Neural cell (in vitro differentiated cells): ENCODE measurements at regions not wholly inside any gene's neighbourhood (a gene's known extent, or its start where the extent isn't known, plus 50 kb on each side); places are given as distances from the start of the nearest gene placed in this dataset.

Experiments used
- H2AFZ ChIP-seq: fragments of 200-600, 300-800 bp; sonication (generic), shearing (Covaris generic); 2 replicates; pipeline ENCODE4 v1.6.0; 2014; ENCODE audit warnings: low read depth, mild to moderate bottlenecking, antibody characterized with exemption, low read length, moderate library complexity
- H3F3A ChIP-seq: fragments of 200-600 bp; shearing (Covaris generic); 2 replicates; pipeline ENCODE4 v1.6.1; 2016; ENCODE audit warnings: mild to moderate bottlenecking, moderate library complexity, mixed read lengths, antibody characterized with exemption, low read length; ENCODE audit not compliant: insufficient read depth, poor library complexity, severe bottlenecking
- H3K27ac ChIP-seq: fragments of 200-600, 300-800 bp; sonication (generic), shearing (Covaris generic); 2 replicates; pipeline ENCODE4 v1.5.1; 2014; ENCODE audit warnings: mild to moderate bottlenecking, low read length, moderate library complexity
- H3K27me3 ChIP-seq: fragments of 300-800, 200-600 bp; sonication (generic), shearing (Covaris generic); 2 replicates; pipeline ENCODE4 v1.6.0; 2014; ENCODE audit warnings: mild to moderate bottlenecking, low read depth, low read length, moderate library complexity; ENCODE audit not compliant: insufficient read depth
- H3K36me3 ChIP-seq: fragments of 300-800, 200-600 bp; sonication (generic), shearing (Covaris generic); 2 replicates; pipeline ENCODE4 v1.5.1; 2014; ENCODE audit warnings: mild to moderate bottlenecking, antibody characterized with exemption, low read length, moderate library complexity; ENCODE audit not compliant: insufficient read depth
- H3K4me2 ChIP-seq: fragments of 300-800, 200-600 bp; sonication (generic), shearing (Covaris generic); 2 replicates; pipeline ENCODE4 v1.6.0; 2014; ENCODE audit warnings: mild to moderate bottlenecking, low read length
- H3K4me3 ChIP-seq: fragments of 300-800, 200-600 bp; sonication (generic), shearing (Covaris generic); 2 replicates; pipeline ENCODE4 v1.5.1; 2014; ENCODE audit warnings: mild to moderate bottlenecking, low read length, moderate library complexity
- H3K79me2 ChIP-seq: fragments of 200-600 bp; shearing (Covaris generic); replicated peaks from 2 replicates; pipeline ENCODE4 v1.6.0; 2014; ENCODE audit warnings: mild to moderate bottlenecking, low read length, moderate library complexity; ENCODE audit not compliant: insufficient read depth
- H3K9ac ChIP-seq: fragments of 300-800, 200-600 bp; sonication (generic), shearing (Covaris generic); 2 replicates; pipeline ENCODE4 v1.6.1; 2016; ENCODE audit warnings: mild to moderate bottlenecking, low read length, mixed read lengths
- H3K9me2 ChIP-seq: fragments of 200-600 bp; shearing (Covaris generic); 2 replicates; pipeline ENCODE4 v1.6.1; 2016; ENCODE audit warnings: mild to moderate bottlenecking, low read length, mixed read lengths; ENCODE audit not compliant: insufficient read depth
- H3K9me3 ChIP-seq: fragments of 200-600, 300-800 bp; sonication (generic), shearing (Covaris generic); 2 replicates; pipeline ENCODE4 v1.6.1; 2016; ENCODE audit warnings: mild to moderate bottlenecking, mixed run types, low read length, moderate library complexity, mixed read lengths
- H4K20me1 ChIP-seq: fragments of 200-600 bp; shearing (Covaris generic); 2 replicates; pipeline ENCODE4 v1.6.1; 2016; ENCODE audit warnings: mild to moderate bottlenecking, mixed run types; ENCODE audit not compliant: insufficient read depth
- EP300 ChIP-seq: fragments of 450-650 bp; conservative IDR thresholded peaks from 2 replicates; pipeline ENCODE4 v1.6.1; 2014; ENCODE audit warnings: antibody characterized with exemption, mild to moderate bottlenecking, moderate library complexity; ENCODE audit not compliant: poor library complexity, severe bottlenecking
- EZH2 ChIP-seq: fragments of 200-600, 300-800 bp; shearing (Covaris generic), sonication (generic); IDR thresholded peaks from 2 replicates; pipeline ENCODE4 v1.6.1; 2014; ENCODE audit warnings: antibody characterized with exemption, low read length, borderline replicate concordance, mild to moderate bottlenecking; ENCODE audit not compliant: insufficient read depth, poor library complexity, severe bottlenecking
- MXI1 ChIP-seq: fragments of 450-650 bp; conservative IDR thresholded peaks from 2 replicates; pipeline ENCODE4 v1.6.1; 2014; ENCODE audit warnings: antibody characterized with exemption, mild to moderate bottlenecking; ENCODE audit not compliant: poor library complexity, severe bottlenecking
- POLR2AphosphoS5 ChIP-seq: IDR thresholded peaks from 2 replicates; pipeline ENCODE4 v1.6.1; 2012
- RAD21 ChIP-seq: fragments of 450-650 bp; conservative IDR thresholded peaks from 2 replicates; pipeline ENCODE4 v1.6.1; 2014; ENCODE audit warnings: antibody characterized with exemption, mild to moderate bottlenecking, moderate library complexity
- SMC3 ChIP-seq: fragments of 450-650 bp; conservative IDR thresholded peaks from 2 replicates; pipeline ENCODE4 v1.6.1; 2014; ENCODE audit warnings: antibody characterized with exemption, mild to moderate bottlenecking, moderate library complexity; ENCODE audit not compliant: poor library complexity
- TAF1 ChIP-seq: IDR thresholded peaks from 2 replicates; pipeline ENCODE4 v1.6.1; 2012; ENCODE audit warnings: low read depth
- TF ChIP-seq, protein P1 (sequence below): fragments of 450-650 bp; IDR thresholded peaks from 2 replicates; pipeline ENCODE4 v1.5.1; 2014; ENCODE audit warnings: antibody characterized with exemption, mild to moderate bottlenecking, moderate library complexity; ENCODE audit not compliant: poor library complexity, severe bottlenecking
- TF ChIP-seq, protein P2 (sequence below): IDR thresholded peaks from 2 replicates; pipeline ENCODE4 v1.6.1; 2012; ENCODE audit warnings: borderline replicate concordance

DNA sequence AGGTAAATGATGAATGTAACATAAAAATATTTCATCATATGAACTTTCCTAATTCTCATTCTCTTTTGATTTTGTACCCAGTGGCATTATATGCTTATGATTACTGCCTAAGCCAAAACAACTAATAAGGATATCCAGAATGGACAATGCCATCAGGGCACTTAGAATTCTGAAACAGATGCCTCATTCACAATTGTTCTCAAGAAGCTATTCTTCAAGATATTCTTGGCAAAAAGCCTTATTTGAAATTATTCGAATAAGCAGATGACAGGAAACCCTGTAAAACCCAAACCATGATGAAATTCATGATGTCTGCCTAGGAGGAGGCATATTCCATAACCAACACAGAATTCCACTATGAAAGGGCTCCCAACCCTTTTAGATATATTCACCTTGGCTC, 353.2 kb upstream of the TRIB2 start:
- Histone ChIP-seq H3K9ac (no peak overlapping the region), H3K9me2 (no peaks in the 10 kb centered on the region), H3K4me3 (no peak overlapping the region), H2AFZ (no peak overlapping the region), H4K20me1 (no peaks in the 10 kb centered on the region), H3F3A (no peaks in the 10 kb centered on the region), H3K4me2 (no peak overlapping the region), H3K27ac (no peak overlapping the region), H3K79me2 (no peaks in the 10 kb centered on the region), H3K27me3 (no peaks in the 10 kb centered on the region), H3K36me3 (no peaks in the 10 kb centered on the region), H3K9me3 (no peaks in the 10 kb centered on the region)
- no peak for TF ChIP-seq RAD21
- TF ChIP-seq, protein P1, sequence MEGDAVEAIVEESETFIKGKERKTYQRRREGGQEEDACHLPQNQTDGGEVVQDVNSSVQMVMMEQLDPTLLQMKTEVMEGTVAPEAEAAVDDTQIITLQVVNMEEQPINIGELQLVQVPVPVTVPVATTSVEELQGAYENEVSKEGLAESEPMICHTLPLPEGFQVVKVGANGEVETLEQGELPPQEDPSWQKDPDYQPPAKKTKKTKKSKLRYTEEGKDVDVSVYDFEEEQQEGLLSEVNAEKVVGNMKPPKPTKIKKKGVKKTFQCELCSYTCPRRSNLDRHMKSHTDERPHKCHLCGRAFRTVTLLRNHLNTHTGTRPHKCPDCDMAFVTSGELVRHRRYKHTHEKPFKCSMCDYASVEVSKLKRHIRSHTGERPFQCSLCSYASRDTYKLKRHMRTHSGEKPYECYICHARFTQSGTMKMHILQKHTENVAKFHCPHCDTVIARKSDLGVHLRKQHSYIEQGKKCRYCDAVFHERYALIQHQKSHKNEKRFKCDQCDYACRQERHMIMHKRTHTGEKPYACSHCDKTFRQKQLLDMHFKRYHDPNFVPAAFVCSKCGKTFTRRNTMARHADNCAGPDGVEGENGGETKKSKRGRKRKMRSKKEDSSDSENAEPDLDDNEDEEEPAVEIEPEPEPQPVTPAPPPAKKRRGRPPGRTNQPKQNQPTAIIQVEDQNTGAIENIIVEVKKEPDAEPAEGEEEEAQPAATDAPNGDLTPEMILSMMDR: no peak
- no peak for TF ChIP-seq EP300
- TF ChIP-seq SMC3: no peak
- TF ChIP-seq POLR2AphosphoS5: no peak
- no peak for TF ChIP-seq TAF1
- no peak for TF ChIP-seq MXI1
- TF ChIP-seq, protein P2, sequence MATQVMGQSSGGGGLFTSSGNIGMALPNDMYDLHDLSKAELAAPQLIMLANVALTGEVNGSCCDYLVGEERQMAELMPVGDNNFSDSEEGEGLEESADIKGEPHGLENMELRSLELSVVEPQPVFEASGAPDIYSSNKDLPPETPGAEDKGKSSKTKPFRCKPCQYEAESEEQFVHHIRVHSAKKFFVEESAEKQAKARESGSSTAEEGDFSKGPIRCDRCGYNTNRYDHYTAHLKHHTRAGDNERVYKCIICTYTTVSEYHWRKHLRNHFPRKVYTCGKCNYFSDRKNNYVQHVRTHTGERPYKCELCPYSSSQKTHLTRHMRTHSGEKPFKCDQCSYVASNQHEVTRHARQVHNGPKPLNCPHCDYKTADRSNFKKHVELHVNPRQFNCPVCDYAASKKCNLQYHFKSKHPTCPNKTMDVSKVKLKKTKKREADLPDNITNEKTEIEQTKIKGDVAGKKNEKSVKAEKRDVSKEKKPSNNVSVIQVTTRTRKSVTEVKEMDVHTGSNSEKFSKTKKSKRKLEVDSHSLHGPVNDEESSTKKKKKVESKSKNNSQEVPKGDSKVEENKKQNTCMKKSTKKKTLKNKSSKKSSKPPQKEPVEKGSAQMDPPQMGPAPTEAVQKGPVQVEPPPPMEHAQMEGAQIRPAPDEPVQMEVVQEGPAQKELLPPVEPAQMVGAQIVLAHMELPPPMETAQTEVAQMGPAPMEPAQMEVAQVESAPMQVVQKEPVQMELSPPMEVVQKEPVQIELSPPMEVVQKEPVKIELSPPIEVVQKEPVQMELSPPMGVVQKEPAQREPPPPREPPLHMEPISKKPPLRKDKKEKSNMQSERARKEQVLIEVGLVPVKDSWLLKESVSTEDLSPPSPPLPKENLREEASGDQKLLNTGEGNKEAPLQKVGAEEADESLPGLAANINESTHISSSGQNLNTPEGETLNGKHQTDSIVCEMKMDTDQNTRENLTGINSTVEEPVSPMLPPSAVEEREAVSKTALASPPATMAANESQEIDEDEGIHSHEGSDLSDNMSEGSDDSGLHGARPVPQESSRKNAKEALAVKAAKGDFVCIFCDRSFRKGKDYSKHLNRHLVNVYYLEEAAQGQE: no peak
- no peak for TF ChIP-seq EZH2

DNA sequence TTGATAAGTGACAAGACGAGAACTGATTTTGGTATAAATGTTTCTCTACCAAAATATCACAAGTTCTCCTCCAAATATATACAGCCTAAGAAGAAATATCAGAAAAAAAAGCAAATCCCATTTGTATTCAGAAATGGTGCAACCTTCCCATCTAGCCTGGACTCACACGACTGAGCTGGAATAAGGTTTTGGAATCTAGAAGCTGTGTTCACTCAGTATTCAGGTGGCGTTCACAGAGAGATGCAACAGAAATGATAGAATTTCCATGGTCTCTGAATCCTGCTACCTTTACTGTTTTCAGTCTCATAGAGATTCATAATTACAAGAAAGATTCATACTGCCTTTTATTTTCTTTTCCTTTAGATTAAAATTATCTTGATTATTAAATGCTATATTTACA, 347.2 kb upstream of the TRIB2 start:
- no peak overlapping the region for H3K27ac ChIP-seq
- no peak overlapping the region for H3K4me3 ChIP-seq
- no peaks in the 10 kb centered on the region for H3K9me3 ChIP-seq
- H3F3A ChIP-seq: no peaks in the 10 kb centered on the region
- H3K79me2 ChIP-seq: no peaks in the 10 kb centered on the region
- H3K9ac ChIP-seq: no peak overlapping the region
- H3K4me2 ChIP-seq: no peak overlapping the region
- no peak for TF ChIP-seq SMC3
- TF ChIP-seq EP300: no peak
- H3K9me2 ChIP-seq: no peaks in the 10 kb centered on the region
- H2AFZ ChIP-seq: no peak overlapping the region
- no peaks in the 10 kb centered on the region for H3K27me3 ChIP-seq
- H4K20me1 ChIP-seq: no peaks in the 10 kb centered on the region
- H3K36me3 ChIP-seq: no peaks in the 10 kb centered on the region

DNA sequence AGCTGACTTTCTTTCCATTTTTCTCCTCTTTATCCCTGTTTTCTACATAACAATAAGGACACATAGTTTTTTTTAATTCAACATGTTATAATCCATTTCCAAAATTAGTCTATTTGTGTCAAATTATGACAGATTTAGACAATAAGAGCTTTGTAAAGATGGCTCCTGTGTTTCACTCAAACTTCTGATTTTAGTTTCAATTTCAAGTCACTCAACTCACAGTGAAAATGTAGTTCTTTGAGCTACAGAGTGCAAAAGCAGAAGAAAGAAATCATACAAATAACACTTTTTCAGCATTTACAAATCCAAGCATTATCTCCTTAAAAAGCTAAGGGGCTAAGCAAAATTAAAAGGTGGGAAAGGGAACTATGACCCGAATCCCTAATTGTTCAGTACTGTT, 340.7 kb upstream of the TRIB2 start:
- Histone ChIP-seq H3K9me3 (no peaks in the 10 kb centered on the region), H3K27me3 (no peaks in the 10 kb centered on the region), H3K36me3 (no peaks in the 10 kb centered on the region), H3K79me2 (no peaks in the 10 kb centered on the region), H3K27ac (no peak overlapping the region), H3K4me3 (no peak overlapping the region), H3K4me2 (no peak overlapping the region), H3F3A (no peaks in the 10 kb centered on the region), H4K20me1 (no peaks in the 10 kb centered on the region), H2AFZ (no peak overlapping the region), H3K9ac (no peak overlapping the region), H3K9me2 (no peaks in the 10 kb centered on the region)
- no peak for TF ChIP-seq MXI1
- no peak for TF ChIP-seq EZH2
- TF ChIP-seq, protein P1: no peak
- no peak for TF ChIP-seq TAF1
- TF ChIP-seq EP300: no peak
- TF ChIP-seq, protein P2: no peak
- TF ChIP-seq POLR2AphosphoS5: no peak
- TF ChIP-seq RAD21: no peak
- no peak for TF ChIP-seq SMC3
